SK-N-SH (cell line): ENCODE measurements at regions not wholly inside any gene's neighbourhood (a gene's known extent, or its start where the extent isn't known, plus 50 kb on each side); places are given as distances from the start of the nearest gene placed in this dataset.

Experiments
- CTCF ChIA-PET: fragments of 300-600, 350-600 bp; formaldehyde crosslinking; extraction: SDS; loops from one replicate; lab custom pipeline; 2021; lab: Yijun Ruan, JAX
- POLR2A ChIA-PET: fragments of 350-600 bp; sonication (Branson Sonifier 250); formaldehyde crosslinking; extraction: SDS; loops from one replicate; lab custom pipeline; 2020; ENCODE audit warnings: antibody characterized with exemption, inconsistent platforms; lab: Yijun Ruan, JAX
- DNase-seq: peaks from one replicate; pipeline ENCODE4 v3.0.0; 2012
- H2AFZ ChIP-seq: fragments of 200-600 bp; sonication (generic); 2 replicates; pipeline ENCODE4 v1.8.1; 2016; ENCODE audit warnings: antibody characterized with exemption, mild to moderate bottlenecking, low read depth
- H3F3A ChIP-seq: fragments of 200-600 bp; sonication (generic); replicated peaks from 2 replicates; pipeline ENCODE3; 2016; ENCODE audit warnings: antibody characterized with exemption, mild to moderate bottlenecking; ENCODE audit not compliant: insufficient read depth
- H3K27ac ChIP-seq, 2 experiments: fragments of 200-500 bp in 1 of 2; fragments of 200-600 bp in 1 of 2; sonication (Bioruptor generic) in 1 of 2; sonication (generic), shearing (Covaris generic) in 1 of 2; 2 replicates each; pipeline versions ENCODE4 v1.5.1 to v1.6.1; 2014 to 2016; ENCODE audit warnings: low read depth in 2 of 2, inconsistent platforms in 1 of 2, low read length in 1 of 2, mild to moderate bottlenecking in 1 of 2, mixed read lengths in 1 of 2
- H3K27me3 ChIP-seq: fragments of 200-600 bp; sonication (generic), shearing (Covaris generic); 2 replicates; pipeline ENCODE4 v1.6.1; 2016; ENCODE audit warnings: mixed run types; ENCODE audit not compliant: insufficient read depth
- H3K36me3 ChIP-seq, 2 experiments: fragments of 200-500 bp in 1 of 2; fragments of 200-600 bp in 1 of 2; sonication (Bioruptor generic) in 1 of 2; sonication (generic) in 1 of 2; replicated peaks in 1 of 2; 2 replicates each; pipeline versions ENCODE3 to v1.5.1; 2014 to 2016; ENCODE audit warnings: low read length in 1 of 2, mild to moderate bottlenecking in 1 of 2; ENCODE audit not compliant: insufficient read depth in 2 of 2, control insufficient read depth in 1 of 2
- H3K4me1 ChIP-seq, 2 experiments: fragments of 200-500 bp in 1 of 2; fragments of 200-600 bp in 1 of 2; sonication (Bioruptor generic) in 1 of 2; sonication (generic), shearing (Covaris generic) in 1 of 2; 2 replicates each; pipeline versions ENCODE4 v1.5.1 to v1.6.1; 2014 to 2016; ENCODE audit warnings: low read depth in 1 of 2, low read length in 1 of 2, mixed run types in 1 of 2; ENCODE audit not compliant: insufficient read depth in 2 of 2, control insufficient read depth in 1 of 2
- H3K4me2 ChIP-seq: fragments of 200-600 bp; sonication (generic), shearing (Covaris generic); 2 replicates; pipeline ENCODE4 v1.6.1; 2017; ENCODE audit warnings: mixed run types
- H3K4me3 ChIP-seq, 2 experiments: fragments of 200-500 bp in 1 of 2; fragments of 200-600 bp in 1 of 2; sonication (Bioruptor generic) in 1 of 2; sonication (generic), shearing (Covaris generic) in 1 of 2; 2 replicates each; pipeline versions ENCODE4 v1.5.1 to v1.8.1; 2014 to 2016; ENCODE audit warnings: low read depth in 2 of 2, inconsistent platforms in 1 of 2, low read length in 1 of 2, mild to moderate bottlenecking in 1 of 2, mixed read lengths in 1 of 2, moderate library complexity in 1 of 2
- H3K79me2 ChIP-seq: fragments of 200-600 bp; sonication (generic); 2 replicates; pipeline ENCODE4 v1.8.1; 2017; ENCODE audit warnings: mild to moderate bottlenecking; ENCODE audit not compliant: insufficient read depth
- H3K9ac ChIP-seq: fragments of 200-600 bp; sonication (generic); 2 replicates; pipeline ENCODE4 v1.6.1; 2017; ENCODE audit warnings: mixed run types
- H3K9me2 ChIP-seq: fragments of 200-600 bp; sonication (generic); 2 replicates; pipeline ENCODE4 v1.6.1; 2017; ENCODE audit warnings: mixed run types
- H3K9me3 ChIP-seq: fragments of 200-600 bp; sonication (generic); 2 replicates; pipeline ENCODE4 v1.6.1; 2017; ENCODE audit warnings: mixed run types, mild to moderate bottlenecking, moderate library complexity
- H4K20me1 ChIP-seq: fragments of 200-600 bp; sonication (generic); 2 replicates; pipeline ENCODE4 v1.6.1; 2017; ENCODE audit warnings: mild to moderate bottlenecking, mixed run types; ENCODE audit not compliant: insufficient read depth
- CTCF ChIP-seq: fragments of 200-600 bp; sonication (generic); IDR thresholded peaks from 2 replicates; pipeline ENCODE4 v1.6.1; 2017; ENCODE audit warnings: antibody characterized with exemption, mild to moderate bottlenecking, moderate library complexity
- ELF1 ChIP-seq: IDR thresholded peaks from 2 replicates; pipeline ENCODE4 v1.4.0; 2012
- FOXM1 ChIP-seq: IDR thresholded peaks from 2 replicates; pipeline ENCODE4 v1.4.0; 2012; ENCODE audit warnings: low read depth, mild to moderate bottlenecking
- JUND ChIP-seq: IDR thresholded peaks from 2 replicates; pipeline ENCODE4 v1.4.0; 2012
- MXI1 ChIP-seq: IDR thresholded peaks from 2 replicates; pipeline ENCODE4 v1.6.1; 2012; ENCODE audit warnings: mild to moderate bottlenecking, low read depth, low read length, improper control_type of control experiment
- RCOR1 ChIP-seq: fragments of 150-350 bp; IDR thresholded peaks from 2 replicates; pipeline ENCODE4 v1.6.1; 2017; ENCODE audit warnings: antibody characterized with exemption, low read length
- REST ChIP-seq: IDR thresholded peaks from 2 replicates; pipeline ENCODE4 v1.6.1; 2012; ENCODE audit warnings: mild to moderate bottlenecking, low read depth, low read length, moderate library complexity
- TAF1 ChIP-seq: IDR thresholded peaks from 2 replicates; pipeline ENCODE4 v1.6.1; 2012; ENCODE audit warnings: low read depth, mild to moderate bottlenecking, low read length, moderate library complexity, borderline replicate concordance
- TCF12 ChIP-seq: IDR thresholded peaks from 2 replicates; pipeline ENCODE4 v1.4.0; 2012
- USF2 ChIP-seq: fragments of 150-350 bp; IDR thresholded peaks from 2 replicates; pipeline ENCODE4 v1.6.1; 2017; ENCODE audit warnings: antibody characterized with exemption, low read length, low read depth, borderline replicate concordance
- YY1 ChIP-seq: IDR thresholded peaks from 2 replicates; pipeline ENCODE4 v1.4.0; 2012; ENCODE audit warnings: low read depth, mild to moderate bottlenecking
- WGBS: methylation state at CpG from one replicate; pipeline ENCODE4 v1.1.6; 2017; ENCODE audit warnings: low lambda C conversion rate; 5-methylcytosine and 5-hydroxymethylcytosine counted together

GRCh38 chr5:124909734-124910133 lies 163.3 kb upstream of the ZNF608 start (continued):
- TF ChIP-seq REST: no peak

GRCh38 chr5:124910354-124911016 lies 164.0 kb upstream of the ZNF608 start:
- DNase-seq: no peak
- Histone ChIP-seq H3K4me2 (no peak overlapping the region), H4K20me1 (no peaks in the 10 kb centered on the region), H3K36me3 (no peaks in the 10 kb centered on the region), H3K9me3 (no peaks in the 10 kb centered on the region), H3K9ac (no peak overlapping the region), H3K27me3 (no peaks in the 10 kb centered on the region), H3K79me2 (no peaks in the 10 kb centered on the region), H3K9me2 (no peaks in the 10 kb centered on the region)
- WGBS: 85% methylated on average over 3 of the region's 3 CpGs
- no peak for TF ChIP-seq MXI1
- no peak for TF ChIP-seq JUND
- TF ChIP-seq TCF12: no peak
- TF ChIP-seq RCOR1: no peak
- TF ChIP-seq YY1: no peak
- TF ChIP-seq USF2: no peak
- no peak for TF ChIP-seq TAF1
- no peak for TF ChIP-seq ELF1
- TF ChIP-seq FOXM1: no peak
- no peak for TF ChIP-seq CTCF
- TF ChIP-seq, all 33 proteins: peak for 0
- H3K4me1 ChIP-seq: peaks cover 24 to 26% of the 10 kb centered on the region in 2 experiments
- CTCF ChIA-PET: interaction anchor here (1.4 kb wide), 1 partner anchor 10 kb away, joined by 5 read pairs; no protein-coding TSS in a partner anchor
- H2AFZ ChIP-seq: no peak overlapping the region
- POLR2A ChIA-PET: interaction anchor here (3.1 kb wide), 1 partner anchor 163 kb away, joined by 17 read pairs; the partner anchor contains the start of gene ZNF608
- no peak overlapping the region for H3K4me3 ChIP-seq
- H3F3A ChIP-seq: peaks cover 7% of the 10 kb centered on the region
- no peak overlapping the region for H3K27ac ChIP-seq
